Vagina (tissue), 2 donors: ENCODE measurements at regions not wholly inside any gene's neighbourhood (a gene's known extent, or its start where the extent isn't known, plus 50 kb on each side); places are given as distances from the start of the nearest gene placed in this dataset.

Experiments
- CTCF ChIP-seq, 3 experiments: fragments of 450-650 bp in 2 of 3; fragments of 200-600 bp in 1 of 3; sonication (generic) in 1 of 3; IDR thresholded peaks; one replicate each; pipeline ENCODE4 v1.5.1; 2017 to 2019; ENCODE audit warnings: antibody characterized with exemption in 3 of 3, mild to moderate bottlenecking in 2 of 3, moderate library complexity in 2 of 3
- POLR2AphosphoS5 ChIP-seq, 2 donors: sonication (generic); formaldehyde crosslinking; IDR thresholded peaks; one replicate each; pipeline ENCODE4 v1.9.0; 2017; ENCODE audit warnings: antibody characterized with exemption in 2 of 2, mild to moderate bottlenecking in 2 of 2, low read depth in 1 of 2; ENCODE audit not compliant: insufficient read depth in 1 of 2

- TF ChIP-seq POLR2AphosphoS5 (IDR thresholded peaks at IDR 0.05; ENCODE audit: insufficient read depth in 1 of 2, low read depth in 1 of 2) = no peak
- TF ChIP-seq CTCF (IDR thresholded peaks at IDR 0.05) = no peak
Measured at GRCh38 chr18:66674286-66674685, 70.4 kb upstream of the CDH19 start.
